Mesenchymal stem cell (in vitro differentiated cells and primary cell): ENCODE measurements at regions not wholly inside any gene's neighbourhood (a gene's known extent, or its start where the extent isn't known, plus 50 kb on each side); places are given as distances from the start of the nearest gene placed in this dataset.

Source experiments
- DNase-seq: peaks from one replicate; pipeline ENCODE4 v3.0.0-alpha.2; 2013
- H2AFZ ChIP-seq: one replicate; pipeline ENCODE4 v1.6.1; 2013; ENCODE audit warnings: low read depth, mild to moderate bottlenecking, control low read depth, inconsistent platforms, low read length, moderate library complexity
- H2AK5ac ChIP-seq: 2 replicates; pipeline ENCODE4 v1.6.1; 2013; ENCODE audit warnings: low read length, moderate library complexity, mild to moderate bottlenecking, inconsistent platforms; ENCODE audit not compliant: severe bottlenecking
- H2BK120ac ChIP-seq: one replicate; pipeline ENCODE4 v1.6.1; 2013; ENCODE audit warnings: low read depth, mild to moderate bottlenecking, inconsistent platforms, low read length, moderate library complexity
- H2BK12ac ChIP-seq, 2 experiments: one replicate each; pipeline ENCODE4 v1.6.1; 2013; ENCODE audit warnings: inconsistent platforms in 2 of 2, low read length in 2 of 2, mild to moderate bottlenecking in 2 of 2, moderate library complexity in 2 of 2, control low read depth in 1 of 2
- H2BK15ac ChIP-seq: one replicate; pipeline ENCODE4 v1.6.1; 2013; ENCODE audit warnings: mild to moderate bottlenecking, low read depth, inconsistent platforms; ENCODE audit not compliant: poor library complexity, severe bottlenecking
- H2BK5ac ChIP-seq: 2 replicates; pipeline ENCODE4 v1.6.1; 2013; ENCODE audit warnings: low read depth, mild to moderate bottlenecking, low read length, control low read depth, inconsistent platforms; ENCODE audit not compliant: poor library complexity, severe bottlenecking
- H3K14ac ChIP-seq, 2 experiments: one replicate each; pipeline ENCODE4 v1.6.1; 2013; ENCODE audit warnings: inconsistent platforms in 2 of 2, low read length in 2 of 2, control low read depth in 1 of 2, mild to moderate bottlenecking in 1 of 2, moderate library complexity in 1 of 2
- H3K18ac ChIP-seq, 2 experiments: one replicate each; pipeline ENCODE4 v1.6.1; 2013; ENCODE audit warnings: inconsistent platforms in 2 of 2, low read length in 2 of 2, control low read depth in 1 of 2, low read depth in 1 of 2, mild to moderate bottlenecking in 1 of 2
- H3K23ac ChIP-seq, 2 experiments: one replicate each; pipeline ENCODE4 v1.6.1; 2013; ENCODE audit warnings: inconsistent platforms in 2 of 2, low read length in 2 of 2, mild to moderate bottlenecking in 2 of 2, moderate library complexity in 2 of 2, control low read depth in 1 of 2
- H3K27ac ChIP-seq: 2 replicates; pipeline ENCODE4 v1.5.1; 2013; ENCODE audit warnings: mild to moderate bottlenecking, moderate library complexity, low read length, control low read depth, inconsistent platforms; ENCODE audit not compliant: poor library complexity, severe bottlenecking
- H3K27me3 ChIP-seq, 2 experiments: 2 replicates each; pipeline versions ENCODE4 v1.6.1 to v1.7.0; 2013; ENCODE audit warnings: low read length in 2 of 2, mild to moderate bottlenecking in 2 of 2, moderate library complexity in 2 of 2, control low read depth in 1 of 2, inconsistent platforms in 1 of 2; ENCODE audit not compliant: control insufficient read depth in 1 of 2, insufficient read depth in 1 of 2
- H3K36me3 ChIP-seq, 2 experiments: 2 replicates each; pipeline versions ENCODE4 v1.6.1 to v1.7.0; 2013; ENCODE audit warnings: low read length in 2 of 2, control low read depth in 1 of 2, inconsistent platforms in 1 of 2, low read depth in 1 of 2, mild to moderate bottlenecking in 1 of 2; ENCODE audit not compliant: insufficient read depth in 2 of 2, control insufficient read depth in 1 of 2
- H3K4ac ChIP-seq, 2 experiments: one replicate each; pipeline ENCODE4 v1.6.1; 2013; ENCODE audit warnings: inconsistent platforms in 2 of 2, low read length in 2 of 2, mild to moderate bottlenecking in 2 of 2, moderate library complexity in 2 of 2, control low read depth in 1 of 2, low read depth in 1 of 2
- H3K4me1 ChIP-seq: 2 replicates; pipeline ENCODE4 v1.6.1; 2013; ENCODE audit warnings: low read depth, low read length, control low read depth; ENCODE audit not compliant: control insufficient read depth, insufficient read depth
- H3K4me2 ChIP-seq: 2 replicates; pipeline ENCODE4 v1.6.1; 2013; ENCODE audit warnings: low read length, mild to moderate bottlenecking, inconsistent platforms; ENCODE audit not compliant: poor library complexity, severe bottlenecking
- H3K4me3 ChIP-seq, 2 experiments: 2 replicates each; pipeline versions ENCODE4 v1.5.1 to v1.7.0; 2013; ENCODE audit warnings: low read length in 2 of 2, mild to moderate bottlenecking in 2 of 2, control low read depth in 1 of 2, low read depth in 1 of 2; ENCODE audit not compliant: insufficient read depth in 1 of 2
- H3K79me1 ChIP-seq: replicated peaks from 2 replicates; pipeline ENCODE4 v1.6.1; 2013; ENCODE audit warnings: mild to moderate bottlenecking, control low read depth, low read length, inconsistent platforms; ENCODE audit not compliant: poor library complexity, severe bottlenecking
- H3K9ac ChIP-seq: 2 replicates; pipeline ENCODE4 v1.7.0; 2013; ENCODE audit warnings: mild to moderate bottlenecking, low read length, moderate library complexity
- H3K9me3 ChIP-seq: 2 replicates; pipeline ENCODE4 v1.7.0; 2013; ENCODE audit warnings: mild to moderate bottlenecking, low read length; ENCODE audit not compliant: control insufficient read depth
- H4K8ac ChIP-seq: one replicate; pipeline ENCODE4 v1.6.1; 2013; ENCODE audit warnings: inconsistent platforms, mild to moderate bottlenecking, low read length, moderate library complexity
- H4K91ac ChIP-seq: one replicate; pipeline ENCODE4 v1.6.1; 2013; ENCODE audit warnings: mild to moderate bottlenecking, low read length, inconsistent platforms
- WGBS: methylation state at CpG from one replicate; pipeline ENCODE4 v1.1.7; 2013; ENCODE audit warnings: mixed read lengths; 5-methylcytosine and 5-hydroxymethylcytosine counted together

DNA sequence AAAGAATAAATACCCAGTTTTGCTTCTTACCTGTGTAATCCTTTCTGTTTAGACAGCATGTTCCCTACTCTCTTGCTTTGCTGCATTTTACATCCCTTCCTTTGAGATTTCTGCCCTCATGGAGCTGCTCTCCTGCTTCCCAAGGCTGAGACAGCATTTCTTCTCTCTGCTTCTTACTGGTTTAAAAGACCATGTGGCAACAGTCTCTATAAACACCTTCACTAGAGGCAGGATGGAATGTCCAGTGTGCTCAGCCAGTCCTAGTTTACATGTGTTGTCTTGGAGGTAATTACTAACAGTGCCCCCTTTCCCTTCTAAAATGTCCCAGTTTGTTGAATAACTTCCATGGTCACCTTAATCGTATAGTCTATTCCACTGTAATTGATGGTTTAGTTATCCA, 262.3 kb downstream of the CNTN3 start:
- Histone ChIP-seq H3K79me1 (no peaks in the 10 kb centered on the region), H2AFZ (no peak overlapping the region), H2BK12ac (no peak overlapping the region), H3K18ac (no peak overlapping the region), H3K4me1 (no peaks in the 10 kb centered on the region), H3K4ac (no peak overlapping the region), H4K91ac (no peak overlapping the region), H2BK15ac (no peak overlapping the region), H4K8ac (no peak overlapping the region), H3K27me3 (no peaks in the 10 kb centered on the region), H3K36me3 (no peaks in the 10 kb centered on the region), H2BK5ac (no peak overlapping the region), H3K27ac (no peak overlapping the region), H2AK5ac (no peak overlapping the region), H3K4me3 (no peak overlapping the region), H2BK120ac (no peak overlapping the region), H3K14ac (no peak overlapping the region), H3K9me3 (no peaks in the 10 kb centered on the region), H3K9ac (no peak overlapping the region), H3K4me2 (no peak overlapping the region), H3K23ac (no peak overlapping the region)
- 100% methylated on average over 1 of the region's 1 CpG for WGBS
- DNase-seq = no peak

DNA sequence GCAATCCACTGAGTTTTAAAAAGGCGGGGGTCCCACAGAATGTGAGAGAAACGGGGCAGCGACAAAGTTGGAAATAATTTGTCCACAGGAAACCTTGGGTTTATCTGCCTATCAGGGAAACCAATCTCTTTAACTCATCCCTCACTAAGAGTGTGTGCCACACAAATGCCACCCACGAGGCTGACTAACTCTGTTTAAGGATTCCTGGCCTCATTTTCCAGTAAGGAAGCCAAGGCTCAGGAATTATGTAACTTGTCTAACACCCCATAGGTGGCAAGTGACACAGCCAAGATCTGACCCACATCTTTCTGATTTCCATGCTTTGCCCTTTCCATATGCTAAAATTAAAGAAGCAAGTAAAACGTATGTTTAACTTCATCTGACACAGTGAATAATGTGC, 263.2 kb downstream of the CNTN3 start:
- no peak overlapping the region for H2BK5ac ChIP-seq
- H3K79me1 ChIP-seq = no peaks in the 10 kb centered on the region
- H4K91ac ChIP-seq = no peak overlapping the region
- no peak overlapping the region for H3K9ac ChIP-seq
- H3K18ac ChIP-seq = no peak overlapping the region
- no peak overlapping the region for H2BK15ac ChIP-seq
- H3K9me3 ChIP-seq = no peaks in the 10 kb centered on the region
- no peak overlapping the region for H2AFZ ChIP-seq
- H3K4me2 ChIP-seq = no peak overlapping the region
- no peak overlapping the region for H4K8ac ChIP-seq
- no peak overlapping the region for H2AK5ac ChIP-seq
- H3K4me3 ChIP-seq = no peak overlapping the region
- no peak overlapping the region for H3K27ac ChIP-seq
- 77% methylated on average over 4 of the region's 5 CpGs for WGBS
- no peak overlapping the region for H3K14ac ChIP-seq
- no peaks in the 10 kb centered on the region for H3K4me1 ChIP-seq
- no peak overlapping the region for H3K4ac ChIP-seq
- H2BK120ac ChIP-seq = no peak overlapping the region
- no peak for DNase-seq
- no peak overlapping the region for H2BK12ac ChIP-seq
- H3K36me3 ChIP-seq = no peaks in the 10 kb centered on the region
- no peaks in the 10 kb centered on the region for H3K27me3 ChIP-seq
- H3K23ac ChIP-seq = no peak overlapping the region

DNA sequence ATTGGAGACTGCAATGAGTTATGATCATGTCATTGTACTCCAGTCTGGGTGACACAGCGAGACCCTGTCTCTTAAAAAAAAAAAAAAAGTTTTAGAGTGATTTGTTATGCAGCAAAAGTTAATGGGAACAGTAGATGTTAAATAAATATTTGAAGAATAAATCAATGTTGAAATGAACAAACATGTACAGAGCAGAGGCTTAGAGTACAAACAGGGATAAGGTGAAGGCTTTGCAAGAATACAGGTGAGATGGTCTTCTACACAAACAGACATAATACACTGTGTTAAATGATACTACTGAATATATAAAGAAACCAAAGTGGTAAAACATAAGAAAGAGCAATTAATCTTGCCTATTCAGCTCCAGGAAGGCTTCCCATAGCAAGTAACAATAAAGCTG, 265.4 kb downstream of the CNTN3 start:
- 40% methylated on average over 1 of the region's 1 CpG for WGBS
- Histone ChIP-seq H2BK120ac (no peak overlapping the region), H3K23ac (no peak overlapping the region)

DNA sequence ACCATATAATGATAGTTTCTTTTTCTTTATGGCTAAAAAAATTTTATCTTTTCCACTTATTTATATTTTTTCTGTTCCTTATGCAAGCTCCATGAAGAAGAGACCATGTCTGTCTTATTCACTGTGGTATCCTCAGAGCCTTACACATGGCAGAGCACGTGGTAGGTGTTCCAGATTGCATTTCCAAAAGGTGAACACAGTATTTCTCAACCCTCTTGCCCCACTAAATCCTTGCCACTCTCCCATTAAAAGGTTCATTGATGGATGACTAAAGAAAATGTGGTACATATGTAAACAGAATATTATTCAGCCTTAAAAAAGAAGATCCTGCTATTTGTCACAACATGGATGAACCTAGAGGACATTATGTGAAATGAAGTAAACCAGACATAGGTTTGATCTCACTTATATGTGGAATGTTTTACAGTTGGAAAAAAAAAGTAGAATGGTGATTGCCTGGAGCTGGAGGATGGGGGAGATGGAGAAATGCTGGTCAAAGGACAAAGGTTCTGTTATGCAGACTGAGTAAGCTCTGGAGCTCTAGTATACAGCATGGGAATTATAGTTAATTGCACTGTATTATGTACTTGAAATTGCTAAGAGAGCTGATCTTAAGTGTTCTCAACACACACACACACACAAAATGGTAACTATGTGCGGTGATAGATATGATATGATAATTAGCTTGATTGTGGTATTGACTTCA, 266.7 kb downstream of the CNTN3 start:
- no peak overlapping the region for H2AFZ ChIP-seq
- H2BK12ac ChIP-seq = no peak overlapping the region
- H3K18ac ChIP-seq = no peak overlapping the region
- DNase-seq = no peak
- H3K23ac ChIP-seq = no peak overlapping the region
- no peak overlapping the region for H4K91ac ChIP-seq
- H3K4me1 ChIP-seq = no peaks in the 10 kb centered on the region
- H3K4ac ChIP-seq = no peak overlapping the region
- 0% methylated on average over 1 of the region's 2 CpGs for WGBS
- no peak overlapping the region for H3K9ac ChIP-seq
- no peaks in the 10 kb centered on the region for H3K79me1 ChIP-seq
- no peak overlapping the region for H3K4me3 ChIP-seq
- no peaks in the 10 kb centered on the region for H3K27me3 ChIP-seq
- no peak overlapping the region for H2BK15ac ChIP-seq
- H3K14ac ChIP-seq = no peak overlapping the region
- no peaks in the 10 kb centered on the region for H3K36me3 ChIP-seq
- no peak overlapping the region for H3K27ac ChIP-seq
- no peak overlapping the region for H2AK5ac ChIP-seq
- no peak overlapping the region for H2BK120ac ChIP-seq
- no peak overlapping the region for H2BK5ac ChIP-seq
- no peak overlapping the region for H3K4me2 ChIP-seq
- no peaks in the 10 kb centered on the region for H3K9me3 ChIP-seq
- no peak overlapping the region for H4K8ac ChIP-seq

More for the DNA sequence above, 265.4 kb downstream of the CNTN3 start:
- no peak overlapping the region for H2BK12ac ChIP-seq
- no peaks in the 10 kb centered on the region for H3K4me1 ChIP-seq
- H3K9ac ChIP-seq = no peak overlapping the region
- H3K4me3 ChIP-seq = no peak overlapping the region
- no peak overlapping the region for H4K91ac ChIP-seq
- H3K9me3 ChIP-seq = no peaks in the 10 kb centered on the region
- H3K36me3 ChIP-seq = no peaks in the 10 kb centered on the region
- no peak overlapping the region for H2BK15ac ChIP-seq
- no peak overlapping the region for H3K4me2 ChIP-seq
- DNase-seq = no peak
- H3K79me1 ChIP-seq = no peaks in the 10 kb centered on the region
- no peak overlapping the region for H2AK5ac ChIP-seq
- no peak overlapping the region for H2AFZ ChIP-seq
- H2BK5ac ChIP-seq = no peak overlapping the region
- H3K4ac ChIP-seq = no peak overlapping the region
- no peaks in the 10 kb centered on the region for H3K27me3 ChIP-seq
- no peak overlapping the region for H3K18ac ChIP-seq
- H4K8ac ChIP-seq = no peak overlapping the region
- no peak overlapping the region for H3K27ac ChIP-seq
- no peak overlapping the region for H3K14ac ChIP-seq
